A549 (cell line): ENCODE measurements at regions not wholly inside any gene's neighbourhood (a gene's known extent, or its start where the extent isn't known, plus 50 kb on each side); places are given as distances from the start of the nearest gene placed in this dataset.

Experiments used
- BHLHE40 ChIP-seq: IDR thresholded peaks from 2 replicates; pipeline ENCODE4 v1.6.1; 2012; ENCODE audit warnings: low read depth, low read length, inconsistent platforms
- CBX2 ChIP-seq: fragments of 200-600 bp; sonication (generic); IDR thresholded peaks from 2 replicates; pipeline ENCODE4 v1.6.1; 2016; ENCODE audit warnings: low read depth, mild to moderate bottlenecking, borderline replicate concordance
- CTCF ChIP-seq: fragments of >200 bp; sonication (Bioruptor Twin); formaldehyde crosslinking; IDR thresholded peaks from 3 replicates; pipeline ENCODE4 v1.5.1; 2016
- HEYL ChIP-seq: fragments of 250-450 bp; sonication (Bioruptor Pico); IDR thresholded peaks from 2 replicates; pipeline ENCODE4 v1.8.0; 2021; ENCODE audit warnings: mild to moderate bottlenecking, moderate library complexity
- NFE2L2 ChIP-seq: fragments of 150-350 bp; conservative IDR thresholded peaks from 2 replicates; pipeline ENCODE4 v1.6.1; 2014; ENCODE audit warnings: low read length
- RAD21 ChIP-seq, 2 experiments: fragments of >200 bp in 1 of 2; sonication (Bioruptor Twin) in 1 of 2; formaldehyde crosslinking in 1 of 2; IDR thresholded peaks in 1 of 2; conservative IDR thresholded peaks in 1 of 2; 2 replicates in 1 of 2; 3 replicates in 1 of 2; pipeline ENCODE4 v1.6.1; 2012 to 2018; ENCODE audit warnings: inconsistent platforms in 1 of 2
- REST ChIP-seq: fragments of 200-600 bp; sonication (generic); IDR thresholded peaks from 2 replicates; pipeline ENCODE4 v1.6.1; 2016; ENCODE audit warnings: antibody characterized with exemption, mild to moderate bottlenecking, moderate library complexity

GRCh38 chr1:213423605-213424004 lies 372.6 kb downstream of the RPS6KC1 start:
- no peak for TF ChIP-seq RAD21 (conservative IDR thresholded peaks at IDR 0.05 in 1 of 2, IDR thresholded peaks at IDR 0.05 in 1 of 2)
- TF ChIP-seq REST = no peak
- TF ChIP-seq CTCF = no peak
- no peak for TF ChIP-seq CBX2
- TF ChIP-seq BHLHE40 = no peak
- no peak for TF ChIP-seq NFE2L2
- no peak for TF ChIP-seq HEYL (CRISPR knock-in tag)
